SK-N-MC (cell line): ENCODE measurements at regions not wholly inside any gene's neighbourhood (a gene's known extent, or its start where the extent isn't known, plus 50 kb on each side); places are given as distances from the start of the nearest gene placed in this dataset.

ENCODE experiments used
- EZH2 ChIP-seq: fragments of 200-600 bp; sonication (generic); IDR thresholded peaks from one replicate; pipeline ENCODE4 v1.6.1; 2017; ENCODE audit warnings: antibody characterized with exemption
- POLR2AphosphoS5 ChIP-seq: IDR thresholded peaks from 2 replicates; pipeline ENCODE4 v1.6.1; 2012; ENCODE audit warnings: mild to moderate bottlenecking, low read depth, low read length, borderline replicate concordance

- TF ChIP-seq EZH2 (no peak), POLR2AphosphoS5 (no peak)
Observed at GRCh38 chr3:132218817-132219755, 98.1 kb upstream of the ACP3 start.
